ENCODE measurements at regions not wholly inside any gene's neighbourhood (a gene's known extent, or its start where the extent isn't known, plus 50 kb on each side); places are given as distances from the start of the nearest gene placed in this dataset.

- Histone ChIP-seq H3K4me1 (ENCODE audit: insufficient read depth, low read length) (no peaks in the 10 kb centered on the region), H3F3A (ENCODE audit: low read length, unreplicated experiment) (no peaks in the 10 kb centered on the region), H3K9me2 (replicated peaks; ENCODE audit: low read length) (no peaks in the 10 kb centered on the region), H3K27me3 (ENCODE audit: low read length) (no peaks in the 10 kb centered on the region), H3K9ac (ENCODE audit: low read length) (no peak overlapping the region), H3K36me3 (ENCODE audit: low read depth, low read length) (no peaks in the 10 kb centered on the region), H3K27ac (ENCODE audit: low read length) (no peak overlapping the region), H4K20me1 (ENCODE audit: low read length) (no peaks in the 10 kb centered on the region), H3K4me2 (ENCODE audit: low read length) (no peak overlapping the region), H3K9me3 (ENCODE audit: low read length) (no peaks in the 10 kb centered on the region), H2AFZ (ENCODE audit: low read length) (no peak overlapping the region), H3K4me3 (ENCODE audit: low read length) (no peak overlapping the region), H3K79me2 (ENCODE audit: low read length) (no peaks in the 10 kb centered on the region)
- DNase-seq: no peak
- ChIA-PET POLR2A (ENCODE audit: unreplicated experiment) (no interaction called here), CTCF (no interaction called here)
- no TSS peak for BruUV-seq (replicated peaks)
- TF ChIP-seq, protein P1, sequence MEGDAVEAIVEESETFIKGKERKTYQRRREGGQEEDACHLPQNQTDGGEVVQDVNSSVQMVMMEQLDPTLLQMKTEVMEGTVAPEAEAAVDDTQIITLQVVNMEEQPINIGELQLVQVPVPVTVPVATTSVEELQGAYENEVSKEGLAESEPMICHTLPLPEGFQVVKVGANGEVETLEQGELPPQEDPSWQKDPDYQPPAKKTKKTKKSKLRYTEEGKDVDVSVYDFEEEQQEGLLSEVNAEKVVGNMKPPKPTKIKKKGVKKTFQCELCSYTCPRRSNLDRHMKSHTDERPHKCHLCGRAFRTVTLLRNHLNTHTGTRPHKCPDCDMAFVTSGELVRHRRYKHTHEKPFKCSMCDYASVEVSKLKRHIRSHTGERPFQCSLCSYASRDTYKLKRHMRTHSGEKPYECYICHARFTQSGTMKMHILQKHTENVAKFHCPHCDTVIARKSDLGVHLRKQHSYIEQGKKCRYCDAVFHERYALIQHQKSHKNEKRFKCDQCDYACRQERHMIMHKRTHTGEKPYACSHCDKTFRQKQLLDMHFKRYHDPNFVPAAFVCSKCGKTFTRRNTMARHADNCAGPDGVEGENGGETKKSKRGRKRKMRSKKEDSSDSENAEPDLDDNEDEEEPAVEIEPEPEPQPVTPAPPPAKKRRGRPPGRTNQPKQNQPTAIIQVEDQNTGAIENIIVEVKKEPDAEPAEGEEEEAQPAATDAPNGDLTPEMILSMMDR (conservative IDR thresholded peaks at IDR 0.05; ENCODE audit: low read depth, low read length): no peak
- TF ChIP-seq EZH2phosphoT487 (IDR thresholded peaks at IDR 0.05; ENCODE audit: borderline replicate concordance, low read length): no peak
- no peak for TF ChIP-seq EZH2 (IDR thresholded peaks at IDR 0.05; ENCODE audit: low read length, unreplicated experiment)
- intact Hi-C loops (cut with micrococcal nuclease): no loop called here
- ATAC-seq: no peak
These were observed 563.8 kb upstream of the FRG1 start for GRCh38 chr4:189376901-189377300.

- intact Hi-C loops (cut with micrococcal nuclease): no loop called here
- Histone ChIP-seq H3K9me3 (ENCODE audit: low read length) (no peaks in the 10 kb centered on the region), H3K9me2 (replicated peaks; ENCODE audit: low read length) (no peaks in the 10 kb centered on the region), H3K4me2 (ENCODE audit: low read length) (no peak overlapping the region), H3K36me3 (ENCODE audit: low read depth, low read length) (no peaks in the 10 kb centered on the region), H4K20me1 (ENCODE audit: low read length) (no peaks in the 10 kb centered on the region), H3K9ac (ENCODE audit: low read length) (no peak overlapping the region), H3F3A (ENCODE audit: low read length, unreplicated experiment) (no peaks in the 10 kb centered on the region), H3K4me1 (ENCODE audit: insufficient read depth, low read length) (no peaks in the 10 kb centered on the region), H2AFZ (ENCODE audit: low read length) (no peak overlapping the region), H3K27me3 (ENCODE audit: low read length) (no peaks in the 10 kb centered on the region), H3K27ac (ENCODE audit: low read length) (no peak overlapping the region), H3K4me3 (ENCODE audit: low read length) (no peak overlapping the region), H3K79me2 (ENCODE audit: low read length) (no peaks in the 10 kb centered on the region)
- ATAC-seq (no peak), DNase-seq (no peak)
- ChIA-PET CTCF (no interaction called here), POLR2A (ENCODE audit: unreplicated experiment) (no interaction called here)
- no peak for TF ChIP-seq EZH2 (IDR thresholded peaks at IDR 0.05; ENCODE audit: low read length, unreplicated experiment)
- TF ChIP-seq, protein P1 (conservative IDR thresholded peaks at IDR 0.05; ENCODE audit: low read depth, low read length): no peak
- TF ChIP-seq EZH2phosphoT487 (IDR thresholded peaks at IDR 0.05; ENCODE audit: borderline replicate concordance, low read length): no peak
- BruUV-seq (replicated peaks): no TSS peak
These were observed 563.1 kb upstream of the FRG1 start for GRCh38 chr4:189377569-189377968.

DNA sequence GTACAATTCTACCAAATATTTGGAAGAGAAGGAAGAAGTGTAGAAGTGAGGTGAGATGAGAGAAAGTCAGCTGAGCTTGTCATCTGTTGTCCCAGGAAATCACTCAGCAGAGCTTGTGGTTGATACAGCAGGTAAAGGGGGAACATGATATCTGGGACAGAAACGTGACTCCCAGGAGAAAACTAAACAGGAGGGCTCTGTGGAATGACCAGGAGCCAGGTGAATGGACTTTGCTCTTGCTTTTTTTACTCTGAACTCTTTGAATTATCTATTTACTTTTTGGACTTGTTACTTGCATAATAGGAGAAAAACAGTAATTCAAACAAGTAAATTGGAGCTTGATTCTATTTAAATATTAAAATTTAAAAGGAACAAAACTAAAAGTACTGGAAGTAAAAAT, 555.6 kb upstream of the FRG1 start:
- no peaks in the 10 kb centered on the region for H4K20me1 ChIP-seq (ENCODE audit: low read length)
- CTCF ChIA-PET: no interaction called here
- H3K9ac ChIP-seq (ENCODE audit: low read length): no peak overlapping the region
- DNase-seq (no peak), ATAC-seq (no peak)
- H3F3A ChIP-seq (ENCODE audit: low read length, unreplicated experiment): no peaks in the 10 kb centered on the region
- no TSS peak for BruUV-seq (replicated peaks)
- POLR2A ChIA-PET (ENCODE audit: unreplicated experiment): interaction anchor here (0.7 kb wide), 1 partner anchor 475 kb away, joined by 3 read pairs; no protein-coding TSS in a partner anchor
- no peak for TF ChIP-seq EZH2phosphoT487 (IDR thresholded peaks at IDR 0.05; ENCODE audit: borderline replicate concordance, low read length)
- TF ChIP-seq, protein P1 (conservative IDR thresholded peaks at IDR 0.05; ENCODE audit: low read depth, low read length): no peak
- no peak for TF ChIP-seq EZH2 (IDR thresholded peaks at IDR 0.05; ENCODE audit: low read length, unreplicated experiment)
- no peak overlapping the region for H3K4me2 ChIP-seq (ENCODE audit: low read length)
- no peaks in the 10 kb centered on the region for H3K27me3 ChIP-seq (ENCODE audit: low read length)
- no peaks in the 10 kb centered on the region for H3K36me3 ChIP-seq (ENCODE audit: low read depth, low read length)
- H3K4me3 ChIP-seq (ENCODE audit: low read length): no peak overlapping the region
- no peak overlapping the region for H2AFZ ChIP-seq (ENCODE audit: low read length)
- intact Hi-C loops (cut with micrococcal nuclease): no loop called here
- H3K79me2 ChIP-seq (ENCODE audit: low read length): no peaks in the 10 kb centered on the region
- no peaks in the 10 kb centered on the region for H3K9me2 ChIP-seq (replicated peaks; ENCODE audit: low read length)
- H3K27ac ChIP-seq (ENCODE audit: low read length): no peak overlapping the region
- no peaks in the 10 kb centered on the region for H3K4me1 ChIP-seq (ENCODE audit: insufficient read depth, low read length)
- H3K9me3 ChIP-seq (ENCODE audit: low read length): no peaks in the 10 kb centered on the region

Measured in PC-3 (cell line).